GM12891 (cell line): ENCODE measurements at regions not wholly inside any gene's neighbourhood (a gene's known extent, or its start where the extent isn't known, plus 50 kb on each side); places are given as distances from the start of the nearest gene placed in this dataset.

Experiments used
- PAX5 ChIP-seq: IDR thresholded peaks from 2 replicates; pipeline ENCODE4 v1.6.1; 2011; ENCODE audit warnings: low read length, moderate library complexity, mild to moderate bottlenecking; ENCODE audit not compliant: insufficient read depth, severe bottlenecking
- POLR2A ChIP-seq: IDR thresholded peaks from 2 replicates; pipeline ENCODE4 v1.6.1; 2011; ENCODE audit warnings: low read depth, low read length, control low read depth
- POLR2AphosphoS5 ChIP-seq: IDR thresholded peaks from 2 replicates; pipeline ENCODE4 v1.6.1; 2011; ENCODE audit warnings: low read depth, low read length, control low read depth
- SPI1 ChIP-seq: IDR thresholded peaks from 2 replicates; pipeline ENCODE4 v1.6.1; 2011; ENCODE audit warnings: low read depth, low read length, control low read depth
- TAF1 ChIP-seq: IDR thresholded peaks from 2 replicates; pipeline ENCODE4 v1.6.1; 2011; ENCODE audit warnings: low read depth, low read length, control low read depth

- TF ChIP-seq TAF1 = no peak
- TF ChIP-seq POLR2AphosphoS5 = no peak
- no peak for TF ChIP-seq POLR2A
- no peak for TF ChIP-seq SPI1
- TF ChIP-seq PAX5 = no peak
These were observed 156.9 kb upstream of the RPRM start for GRCh38 chr2:153635494-153635893.
